Gastrocnemius medialis (tissue), 4 donors: ENCODE measurements at regions not wholly inside any gene's neighbourhood (a gene's known extent, or its start where the extent isn't known, plus 50 kb on each side); places are given as distances from the start of the nearest gene placed in this dataset.

ENCODE experiments used
- ATAC-seq, 2 donors: fragments of 150-250 bp; one replicate each; pipeline ENCODE4 v1.9.1; 2016
- DNase-seq, 2 donors: peaks; one replicate each; pipeline ENCODE4 v3.0.0-alpha.2; 2019
- H3K27ac ChIP-seq, 4 donors: fragments of 200-600 bp; sonication (generic); 1 replicate in 1 of 4; 2 replicates in 3 of 4; pipeline ENCODE4 v1.5.1; 2016 to 2018; ENCODE audit warnings: mild to moderate bottlenecking in 2 of 4, moderate library complexity in 1 of 4
- H3K27me3 ChIP-seq, 3 donors: fragments of 200-600 bp; sonication (generic) in 2 of 3; 1 replicate in 1 of 3; 2 replicates in 2 of 3; pipeline versions ENCODE4 v1.5.1 to v1.6.0; 2016 to 2019; ENCODE audit warnings: mild to moderate bottlenecking in 1 of 3, moderate library complexity in 1 of 3
- H3K36me3 ChIP-seq, 2 donors: fragments of 200-600 bp; sonication (generic) in 1 of 2; one replicate each; pipeline ENCODE4 v1.5.1; 2017 to 2018
- H3K4me1 ChIP-seq, 2 donors: fragments of 200-600 bp; sonication (generic) in 1 of 2; one replicate each; pipeline ENCODE4 v1.5.1; 2016 to 2017; ENCODE audit warnings: mild to moderate bottlenecking in 2 of 2
- H3K4me3 ChIP-seq, 4 donors: fragments of 200-600 bp; sonication (generic) in 3 of 4; 1 replicate in 1 of 4; 2 replicates in 3 of 4; pipeline ENCODE4 v1.5.1; 2016 to 2019; ENCODE audit warnings: mild to moderate bottlenecking in 2 of 4
- H3K9me3 ChIP-seq, 3 donors: fragments of 200-600 bp; sonication (generic) in 2 of 3; 1 replicate in 1 of 3; 2 replicates in 2 of 3; pipeline ENCODE4 v1.5.1; 2016 to 2019
- POLR2A ChIP-seq, 2 donors: fragments of 450-650 bp; IDR thresholded peaks; one replicate each; pipeline ENCODE4 v1.6.1; 2017; ENCODE audit warnings: antibody characterized with exemption in 2 of 2, mild to moderate bottlenecking in 2 of 2, moderate library complexity in 2 of 2
- in situ Hi-C, 4 donors: fragments of 200-750 bp; cut with MboI; loops; one replicate each; pipeline versions ENCODE4 v1.15.0 to v1.8.0; 2017; ENCODE audit warnings: low sequenced_read_pairs in 4 of 4
- intact Hi-C: fragments of 100-400 bp; cut with DNase I; formaldehyde crosslinking; loops from one replicate; pipeline ENCODE4 v1.15.1; 2023; ENCODE audit warnings: low total_unique reads
- TF ChIP-seq, protein P1 (sequence below), 5 experiments: fragments of 450-650 bp in 3 of 5; fragments of 200-600 bp in 2 of 5; sonication (generic) in 2 of 5; IDR thresholded peaks in 4 of 5; conservative IDR thresholded peaks in 1 of 5; 1 replicate in 4 of 5; 2 replicates in 1 of 5; pipeline ENCODE4 v1.5.1; 2016 to 2019; ENCODE audit warnings: antibody characterized with exemption in 5 of 5, mild to moderate bottlenecking in 3 of 5, moderate library complexity in 3 of 5

DNA sequence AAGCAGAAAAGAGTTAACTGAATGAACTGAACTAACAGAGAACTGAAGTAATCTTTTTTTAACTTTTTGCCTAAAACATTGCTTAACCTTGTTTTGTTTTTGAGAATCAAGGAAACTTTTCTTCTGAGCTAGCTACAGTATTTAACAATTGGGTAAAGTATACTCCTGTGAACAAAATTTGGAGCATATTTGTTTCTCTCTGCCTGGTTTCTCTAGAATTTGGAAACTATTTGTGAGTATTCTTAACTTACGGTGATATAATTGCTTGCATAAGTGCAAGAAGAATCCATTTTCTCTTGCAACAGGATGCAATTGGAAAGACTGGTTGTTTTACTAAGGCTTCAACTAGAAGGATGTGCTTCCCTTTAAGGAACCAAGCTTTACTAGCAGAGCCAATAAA is 65.9 kb upstream of the FAM98A start:
- no peak overlapping the region for H3K27ac ChIP-seq
- no peaks in the 10 kb centered on the region for H3K9me3 ChIP-seq
- ATAC-seq (no peak), DNase-seq (no peak)
- H3K4me1 ChIP-seq = no peaks in the 10 kb centered on the region
- H3K36me3 ChIP-seq = no peaks in the 10 kb centered on the region
- no peak for TF ChIP-seq POLR2A (IDR thresholded peaks at IDR 0.05)
- TF ChIP-seq, protein P1, sequence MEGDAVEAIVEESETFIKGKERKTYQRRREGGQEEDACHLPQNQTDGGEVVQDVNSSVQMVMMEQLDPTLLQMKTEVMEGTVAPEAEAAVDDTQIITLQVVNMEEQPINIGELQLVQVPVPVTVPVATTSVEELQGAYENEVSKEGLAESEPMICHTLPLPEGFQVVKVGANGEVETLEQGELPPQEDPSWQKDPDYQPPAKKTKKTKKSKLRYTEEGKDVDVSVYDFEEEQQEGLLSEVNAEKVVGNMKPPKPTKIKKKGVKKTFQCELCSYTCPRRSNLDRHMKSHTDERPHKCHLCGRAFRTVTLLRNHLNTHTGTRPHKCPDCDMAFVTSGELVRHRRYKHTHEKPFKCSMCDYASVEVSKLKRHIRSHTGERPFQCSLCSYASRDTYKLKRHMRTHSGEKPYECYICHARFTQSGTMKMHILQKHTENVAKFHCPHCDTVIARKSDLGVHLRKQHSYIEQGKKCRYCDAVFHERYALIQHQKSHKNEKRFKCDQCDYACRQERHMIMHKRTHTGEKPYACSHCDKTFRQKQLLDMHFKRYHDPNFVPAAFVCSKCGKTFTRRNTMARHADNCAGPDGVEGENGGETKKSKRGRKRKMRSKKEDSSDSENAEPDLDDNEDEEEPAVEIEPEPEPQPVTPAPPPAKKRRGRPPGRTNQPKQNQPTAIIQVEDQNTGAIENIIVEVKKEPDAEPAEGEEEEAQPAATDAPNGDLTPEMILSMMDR (IDR thresholded peaks at IDR 0.05 in 4 of 5, conservative IDR thresholded peaks at IDR 0.05 in 1 of 5) = no peak
- in situ Hi-C loops = no loop called here
- intact Hi-C loops = no loop called here
- H3K27me3 ChIP-seq = no peaks in the 10 kb centered on the region
- H3K4me3 ChIP-seq = no peak overlapping the region

- ATAC-seq (no peak), DNase-seq (no peak)
- Histone ChIP-seq H3K27me3 (no peaks in the 10 kb centered on the region), H3K36me3 (no peaks in the 10 kb centered on the region), H3K9me3 (no peaks in the 10 kb centered on the region), H3K27ac (no peak overlapping the region), H3K4me1 (no peaks in the 10 kb centered on the region), H3K4me3 (no peak overlapping the region)
- intact Hi-C loops (no loop called here), in situ Hi-C loops (no loop called here)
- TF ChIP-seq, protein P1 (IDR thresholded peaks at IDR 0.05 in 4 of 5, conservative IDR thresholded peaks at IDR 0.05 in 1 of 5) = no peak
- no peak for TF ChIP-seq POLR2A (IDR thresholded peaks at IDR 0.05)
Observed at GRCh38 chr2:33660416-33661123, 61.5 kb upstream of the FAM98A start.

GRCh38 chr2:33655626-33656320 is 56.7 kb upstream of the FAM98A start:
- DNase-seq = no peak
- no peaks in the 10 kb centered on the region for H3K27me3 ChIP-seq
- no peak overlapping the region for H3K4me3 ChIP-seq
- H3K36me3 ChIP-seq = no peaks in the 10 kb centered on the region
- ATAC-seq = no peak
- H3K9me3 ChIP-seq = no peaks in the 10 kb centered on the region
- in situ Hi-C loops = no loop called here
- H3K4me1 ChIP-seq = no peaks in the 10 kb centered on the region
- intact Hi-C loops = no loop called here
- no peak for TF ChIP-seq POLR2A (IDR thresholded peaks at IDR 0.05)
- TF ChIP-seq, protein P1 (IDR thresholded peaks at IDR 0.05 in 4 of 5, conservative IDR thresholded peaks at IDR 0.05 in 1 of 5) = no peak
- H3K27ac ChIP-seq = no peak overlapping the region

DNA sequence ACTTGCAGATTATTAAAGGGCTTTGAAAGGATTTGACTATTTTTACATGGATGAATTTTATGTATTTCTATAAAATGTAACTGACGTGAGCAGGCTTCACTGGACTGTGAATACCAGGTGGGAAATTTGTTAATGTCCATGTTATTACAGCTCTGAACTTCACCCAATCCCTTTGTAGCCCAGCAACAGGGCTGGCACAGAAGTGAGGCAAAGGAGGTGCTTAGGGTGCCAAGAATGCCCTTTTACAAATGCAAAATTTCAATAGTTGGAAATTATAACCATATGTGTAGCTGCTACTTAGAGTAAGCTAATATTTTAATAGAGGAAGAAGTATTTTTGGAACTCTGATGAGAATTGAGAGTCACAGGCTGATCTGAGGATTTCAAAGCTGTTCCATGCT is 53.7 kb upstream of the FAM98A start:
- intact Hi-C loops = no loop called here
- TF ChIP-seq POLR2A (IDR thresholded peaks at IDR 0.05) = no peak
- TF ChIP-seq, protein P1 (IDR thresholded peaks at IDR 0.05 in 4 of 5, conservative IDR thresholded peaks at IDR 0.05 in 1 of 5) = no peak
- no peaks in the 10 kb centered on the region for H3K27me3 ChIP-seq
- H3K27ac ChIP-seq = no peak overlapping the region
- in situ Hi-C loops = no loop called here
- no peaks in the 10 kb centered on the region for H3K9me3 ChIP-seq
- H3K36me3 ChIP-seq = no peaks in the 10 kb centered on the region
- H3K4me1 ChIP-seq = no peaks in the 10 kb centered on the region
- DNase-seq (no peak), ATAC-seq (no peak)
- H3K4me3 ChIP-seq = no peak overlapping the region
